GM12878 (cell line): ENCODE measurements at regions not wholly inside any gene's neighbourhood (a gene's known extent, or its start where the extent isn't known, plus 50 kb on each side); places are given as distances from the start of the nearest gene placed in this dataset.

Experiments used
- ATAC-seq: fragments of 200-7000 bp; cut with Tn5 transposase; 3 replicates; pipeline ENCODE4 v1.9.1; 2020; ENCODE audit warnings: mild to moderate bottlenecking, moderate library complexity
- BruUV-seq: library from RNA; stranded (reverse); fragments of 400-500 nt; replicated peaks from 2 replicates; lab custom pipeline; 2021; lab: Mats Ljungman, UMichigan
- CTCF ChIA-PET: fragments of 300-600 bp; sonication (Branson Sonifier 250); formaldehyde crosslinking; extraction: SDS; loops from one replicate; lab custom pipeline; 2021; ENCODE audit warnings: inconsistent platforms; lab: Yijun Ruan, JAX
- POLR2A ChIA-PET: fragments of 350-600 bp; formaldehyde crosslinking; extraction: SDS; loops from one replicate; lab custom pipeline; 2021; ENCODE audit warnings: inconsistent platforms; lab: Charles Lee
- RAD21 ChIA-PET: fragments of 300-600 bp; sonication (Branson Sonifier 250); formaldehyde crosslinking; loops from one replicate; lab custom pipeline; 2023; ENCODE audit warnings: antibody characterized with exemption; ENCODE audit not compliant: unreplicated experiment; lab: Charles Lee
- SMC1A ChIA-PET: fragments of 300-600 bp; sonication (Branson Sonifier 250); formaldehyde crosslinking; loops from one replicate; lab custom pipeline; 2023; ENCODE audit not compliant: unreplicated experiment, uncharacterized antibody; lab: Charles Lee
- DNase-seq: peaks from one replicate; pipeline ENCODE4 v3.0.0-alpha.2; 2011; ENCODE audit warnings: low read depth, low spot score
- FAIRE-seq: peaks from 3 replicates; lab custom pipeline; 2011; peaks lifted over from hg19 to GRCh38; lab: Jason Lieb, UNC
- H2AFZ ChIP-seq: 2 replicates; pipeline ENCODE4 v1.6.0; 2011; ENCODE audit warnings: low read depth, low read length, control low read depth; ENCODE audit not compliant: control insufficient read depth
- H3K27ac ChIP-seq: 2 replicates; pipeline ENCODE4 v1.5.1; 2011; ENCODE audit warnings: control low read depth; ENCODE audit not compliant: control insufficient read depth, insufficient read depth
- H3K27me3 ChIP-seq, 2 experiments: replicated peaks in 1 of 2; 2 replicates each; pipeline versions ENCODE4 v1.6.0 to v1.6.1; 2011; ENCODE audit warnings: low read length in 1 of 2; ENCODE audit not compliant: control insufficient read depth in 2 of 2, insufficient read depth in 2 of 2
- H3K36me3 ChIP-seq, 2 experiments: 2 replicates each; pipeline ENCODE4 v1.5.1; 2011; ENCODE audit warnings: low read length in 1 of 2; ENCODE audit not compliant: control insufficient read depth in 2 of 2, insufficient read depth in 2 of 2
- H3K4me1 ChIP-seq: 2 replicates; pipeline ENCODE4 v1.6.1; 2011; ENCODE audit warnings: mild to moderate bottlenecking, low read length, moderate library complexity, mixed read lengths; ENCODE audit not compliant: control insufficient read depth, insufficient read depth
- H3K4me2 ChIP-seq: 2 replicates; pipeline ENCODE4 v1.6.0; 2011; ENCODE audit warnings: control low read depth; ENCODE audit not compliant: control insufficient read depth, insufficient read depth
- H3K4me3 ChIP-seq: fragments of 200-600 bp; sonication (generic); 2 replicates; pipeline ENCODE4 v1.5.1; 2016
- H3K79me2 ChIP-seq: 2 replicates; pipeline ENCODE4 v1.6.0; 2011; ENCODE audit warnings: low read length; ENCODE audit not compliant: control insufficient read depth, insufficient read depth
- H3K9ac ChIP-seq: 2 replicates; pipeline ENCODE4 v1.8.0; 2011; ENCODE audit warnings: low read length, control low read depth, mixed read lengths; ENCODE audit not compliant: control insufficient read depth, insufficient read depth
- H3K9me3 ChIP-seq: replicated peaks from 3 replicates; pipeline ENCODE4 v1.5.1; 2011; ENCODE audit warnings: mild to moderate bottlenecking, low read length; ENCODE audit not compliant: control insufficient read depth, insufficient read depth
- H4K20me1 ChIP-seq: 2 replicates; pipeline ENCODE4 v1.6.0; 2011; ENCODE audit not compliant: control insufficient read depth, insufficient read depth
- BHLHE40 ChIP-seq, 2 experiments: fragments of 450-650 bp in 1 of 2; IDR thresholded peaks; 2 replicates each; pipeline ENCODE4 v1.6.1; 2011 to 2017; ENCODE audit warnings: low read depth in 2 of 2, borderline replicate concordance in 1 of 2, improper control_type of control experiment in 1 of 2, low read length in 1 of 2, mild to moderate bottlenecking in 1 of 2
- BMI1 ChIP-seq: fragments of 450-650 bp; IDR thresholded peaks from 2 replicates; pipeline ENCODE4 v1.6.1; 2016; ENCODE audit warnings: mild to moderate bottlenecking, moderate library complexity, borderline replicate concordance
- DPF2 ChIP-seq: fragments of 450-650 bp; IDR thresholded peaks from 2 replicates; pipeline ENCODE4 v1.6.1; 2017; ENCODE audit warnings: mild to moderate bottlenecking
- KLF5 ChIP-seq: fragments of 450-650 bp; IDR thresholded peaks from 2 replicates; pipeline ENCODE4 v1.6.1; 2014; ENCODE audit warnings: mild to moderate bottlenecking; ENCODE audit not compliant: partially characterized antibody
- MTA3 ChIP-seq: IDR thresholded peaks from 2 replicates; pipeline ENCODE4 v1.6.1; 2012; ENCODE audit warnings: low read length, inconsistent platforms, borderline replicate concordance
- NFYB ChIP-seq: IDR thresholded peaks from 2 replicates; pipeline ENCODE4 v1.6.1; 2011; ENCODE audit warnings: low read depth, mild to moderate bottlenecking, low read length, improper control_type of control experiment, moderate library complexity; ENCODE audit not compliant: insufficient read depth
- POLR2AphosphoS2 ChIP-seq: IDR thresholded peaks from 2 replicates; pipeline ENCODE4 v1.6.1; 2011; ENCODE audit warnings: low read depth, mild to moderate bottlenecking, low read length, improper control_type of control experiment, moderate library complexity
- RAD51 ChIP-seq: fragments of 450-650 bp; IDR thresholded peaks from 2 replicates; pipeline ENCODE4 v1.6.1; 2016; ENCODE audit warnings: moderate library complexity, mild to moderate bottlenecking, inconsistent platforms
- STAT1 ChIP-seq: fragments of 450-650 bp; conservative IDR thresholded peaks from 2 replicates; pipeline ENCODE4 v1.6.1; 2014; ENCODE audit warnings: antibody characterized with exemption, mild to moderate bottlenecking
- YY1 ChIP-seq: IDR thresholded peaks from 2 replicates; pipeline ENCODE4 v1.6.1; 2011; ENCODE audit warnings: low read depth, mild to moderate bottlenecking, low read length
- WGBS: methylation state at CpG from one replicate; pipeline ENCODE4 v1.1.6; 2016; ENCODE audit warnings: low lambda C conversion rate; ENCODE audit not compliant: insufficient replicate concordance, insufficient coverage; ENCODE audit errors: missing lambda C conversion rate; 5-methylcytosine and 5-hydroxymethylcytosine counted together
- in situ Hi-C: fragments of 300-500 bp; cut with MboI; formaldehyde crosslinking; loops from 9 replicates; pipeline ENCODE4 v1.14.3; 2018; ENCODE audit warnings: mixed read lengths
- intact Hi-C: fragments of 100-400 bp; cut with micrococcal nuclease; formaldehyde crosslinking; loops from one replicate; pipeline ENCODE4 v1.14.2; 2022; ENCODE audit not compliant: unreplicated experiment
- TF ChIP-seq, protein P1 (sequence below): IDR thresholded peaks from 2 replicates; pipeline ENCODE4 v1.6.1; 2012; ENCODE audit warnings: low read length, inconsistent platforms
- TF ChIP-seq, protein P2 (sequence below): IDR thresholded peaks from 2 replicates; pipeline ENCODE4 v1.6.1; 2011; ENCODE audit warnings: low read depth, mild to moderate bottlenecking, low read length, moderate library complexity, borderline replicate concordance; ENCODE audit errors: extremely low read depth
- TF ChIP-seq, protein P3 (sequence below): IDR thresholded peaks from 2 replicates; pipeline ENCODE4 v1.6.1; 2011; ENCODE audit warnings: borderline replicate concordance, low read depth, mild to moderate bottlenecking, moderate library complexity, mixed read lengths, low read length; ENCODE audit not compliant: insufficient read depth; ENCODE audit errors: extremely low read length
- TF ChIP-seq, protein P4 (sequence below): fragments of 450-650 bp; IDR thresholded peaks from 2 replicates; pipeline ENCODE4 v1.6.1; 2017; ENCODE audit warnings: borderline replicate concordance
- TF ChIP-seq, protein P5 (sequence below): fragments of 450-650 bp; IDR thresholded peaks from 2 replicates; pipeline ENCODE4 v1.6.1; 2017; ENCODE audit warnings: antibody characterized with exemption, mild to moderate bottlenecking, moderate library complexity
- TF ChIP-seq, protein P6 (sequence below): fragments of 450-650 bp; IDR thresholded peaks from 2 replicates; pipeline ENCODE4 v1.6.1; 2016; ENCODE audit warnings: mild to moderate bottlenecking

DNA sequence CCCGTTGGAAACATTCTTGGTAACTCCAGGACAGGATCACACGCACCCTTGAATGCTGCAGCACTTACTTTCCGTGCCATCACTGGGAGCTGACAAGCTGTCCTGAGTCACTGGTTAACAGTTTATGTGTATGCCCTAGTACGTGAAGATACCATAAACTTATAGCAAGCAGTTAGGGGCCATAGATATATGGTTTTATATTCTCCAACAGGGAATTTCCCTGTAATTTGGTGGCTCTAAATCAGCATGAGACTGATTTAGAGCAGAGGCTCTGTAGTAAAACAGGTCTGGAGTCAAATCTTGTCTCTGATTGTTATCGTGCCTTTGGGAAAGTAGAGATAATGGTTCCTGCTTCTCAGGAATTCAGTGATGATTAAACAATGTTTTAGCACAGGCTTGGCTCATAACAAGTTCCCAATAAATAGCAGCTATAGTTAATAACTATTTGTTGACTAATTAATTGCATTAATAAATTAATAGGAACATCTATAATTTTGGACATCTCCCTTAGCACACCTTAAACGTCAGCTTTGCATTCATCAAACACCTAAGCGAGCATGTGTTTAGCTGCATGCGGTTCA is 215.2 kb downstream of the VAPA start:
- RAD21 ChIA-PET: no interaction called here
- WGBS: 34% methylated on average over 8 of the region's 8 CpGs
- CTCF ChIA-PET: interaction anchor here (0.5 kb wide), 1 partner anchor 8 kb away, joined by 3 read pairs; no protein-coding TSS in a partner anchor
- Histone ChIP-seq H3K4me3 (no peak overlapping the region), H3K27ac (no peak overlapping the region), H3K9me3 (no peaks in the 10 kb centered on the region), H3K9ac (no peak overlapping the region), H2AFZ (no peak overlapping the region), H4K20me1 (no peaks in the 10 kb centered on the region), H3K4me1 (no peaks in the 10 kb centered on the region), H3K27me3 (peaks cover 7 to 17% of the 10 kb centered on the region in 2 experiments; a peak in 3 of 4 replicates), H3K36me3 (no peaks in the 10 kb centered on the region), H3K79me2 (no peaks in the 10 kb centered on the region), H3K4me2 (no peak overlapping the region)
- DNase-seq (no peak), FAIRE-seq (no peak), ATAC-seq (no peak)
- intact Hi-C loops: no loop called here
- POLR2A ChIA-PET: no interaction called here
- SMC1A ChIA-PET: interaction anchor here (1.0 kb wide), 1 partner anchor 30 kb away, joined by 3 read pairs; no protein-coding TSS in a partner anchor
- BruUV-seq: no TSS peak
- in situ Hi-C loops: no loop called here
- TF ChIP-seq, protein P1, sequence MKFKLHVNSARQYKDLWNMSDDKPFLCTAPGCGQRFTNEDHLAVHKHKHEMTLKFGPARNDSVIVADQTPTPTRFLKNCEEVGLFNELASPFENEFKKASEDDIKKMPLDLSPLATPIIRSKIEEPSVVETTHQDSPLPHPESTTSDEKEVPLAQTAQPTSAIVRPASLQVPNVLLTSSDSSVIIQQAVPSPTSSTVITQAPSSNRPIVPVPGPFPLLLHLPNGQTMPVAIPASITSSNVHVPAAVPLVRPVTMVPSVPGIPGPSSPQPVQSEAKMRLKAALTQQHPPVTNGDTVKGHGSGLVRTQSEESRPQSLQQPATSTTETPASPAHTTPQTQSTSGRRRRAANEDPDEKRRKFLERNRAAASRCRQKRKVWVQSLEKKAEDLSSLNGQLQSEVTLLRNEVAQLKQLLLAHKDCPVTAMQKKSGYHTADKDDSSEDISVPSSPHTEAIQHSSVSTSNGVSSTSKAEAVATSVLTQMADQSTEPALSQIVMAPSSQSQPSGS: no peak
- TF ChIP-seq BMI1 (no peak), POLR2AphosphoS2 (no peak), KLF5 (no peak), YY1 (no peak), MTA3 (no peak), NFYB (no peak), STAT1 (no peak), DPF2 (no peak), RAD51 (no peak), BHLHE40 (IDR thresholded peaks at IDR 0.05; ENCODE audit: borderline replicate concordance in 1 of 2, low read depth in 2 of 2, low read length in 1 of 2) (no peak)
- TF ChIP-seq, protein P2, sequence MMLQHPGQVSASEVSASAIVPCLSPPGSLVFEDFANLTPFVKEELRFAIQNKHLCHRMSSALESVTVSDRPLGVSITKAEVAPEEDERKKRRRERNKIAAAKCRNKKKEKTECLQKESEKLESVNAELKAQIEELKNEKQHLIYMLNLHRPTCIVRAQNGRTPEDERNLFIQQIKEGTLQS: no peak
- TF ChIP-seq, protein P3, sequence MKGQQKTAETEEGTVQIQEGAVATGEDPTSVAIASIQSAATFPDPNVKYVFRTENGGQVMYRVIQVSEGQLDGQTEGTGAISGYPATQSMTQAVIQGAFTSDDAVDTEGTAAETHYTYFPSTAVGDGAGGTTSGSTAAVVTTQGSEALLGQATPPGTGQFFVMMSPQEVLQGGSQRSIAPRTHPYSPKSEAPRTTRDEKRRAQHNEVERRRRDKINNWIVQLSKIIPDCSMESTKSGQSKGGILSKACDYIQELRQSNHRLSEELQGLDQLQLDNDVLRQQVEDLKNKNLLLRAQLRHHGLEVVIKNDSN: no peak
- TF ChIP-seq, protein P4, sequence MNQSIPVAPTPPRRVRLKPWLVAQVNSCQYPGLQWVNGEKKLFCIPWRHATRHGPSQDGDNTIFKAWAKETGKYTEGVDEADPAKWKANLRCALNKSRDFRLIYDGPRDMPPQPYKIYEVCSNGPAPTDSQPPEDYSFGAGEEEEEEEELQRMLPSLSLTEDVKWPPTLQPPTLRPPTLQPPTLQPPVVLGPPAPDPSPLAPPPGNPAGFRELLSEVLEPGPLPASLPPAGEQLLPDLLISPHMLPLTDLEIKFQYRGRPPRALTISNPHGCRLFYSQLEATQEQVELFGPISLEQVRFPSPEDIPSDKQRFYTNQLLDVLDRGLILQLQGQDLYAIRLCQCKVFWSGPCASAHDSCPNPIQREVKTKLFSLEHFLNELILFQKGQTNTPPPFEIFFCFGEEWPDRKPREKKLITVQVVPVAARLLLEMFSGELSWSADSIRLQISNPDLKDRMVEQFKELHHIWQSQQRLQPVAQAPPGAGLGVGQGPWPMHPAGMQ: no peak
- TF ChIP-seq, protein P5, sequence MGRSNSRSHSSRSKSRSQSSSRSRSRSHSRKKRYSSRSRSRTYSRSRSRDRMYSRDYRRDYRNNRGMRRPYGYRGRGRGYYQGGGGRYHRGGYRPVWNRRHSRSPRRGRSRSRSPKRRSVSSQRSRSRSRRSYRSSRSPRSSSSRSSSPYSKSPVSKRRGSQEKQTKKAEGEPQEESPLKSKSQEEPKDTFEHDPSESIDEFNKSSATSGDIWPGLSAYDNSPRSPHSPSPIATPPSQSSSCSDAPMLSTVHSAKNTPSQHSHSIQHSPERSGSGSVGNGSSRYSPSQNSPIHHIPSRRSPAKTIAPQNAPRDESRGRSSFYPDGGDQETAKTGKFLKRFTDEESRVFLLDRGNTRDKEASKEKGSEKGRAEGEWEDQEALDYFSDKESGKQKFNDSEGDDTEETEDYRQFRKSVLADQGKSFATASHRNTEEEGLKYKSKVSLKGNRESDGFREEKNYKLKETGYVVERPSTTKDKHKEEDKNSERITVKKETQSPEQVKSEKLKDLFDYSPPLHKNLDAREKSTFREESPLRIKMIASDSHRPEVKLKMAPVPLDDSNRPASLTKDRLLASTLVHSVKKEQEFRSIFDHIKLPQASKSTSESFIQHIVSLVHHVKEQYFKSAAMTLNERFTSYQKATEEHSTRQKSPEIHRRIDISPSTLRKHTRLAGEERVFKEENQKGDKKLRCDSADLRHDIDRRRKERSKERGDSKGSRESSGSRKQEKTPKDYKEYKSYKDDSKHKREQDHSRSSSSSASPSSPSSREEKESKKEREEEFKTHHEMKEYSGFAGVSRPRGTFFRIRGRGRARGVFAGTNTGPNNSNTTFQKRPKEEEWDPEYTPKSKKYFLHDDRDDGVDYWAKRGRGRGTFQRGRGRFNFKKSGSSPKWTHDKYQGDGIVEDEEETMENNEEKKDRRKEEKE: no peak
- TF ChIP-seq, protein P6, sequence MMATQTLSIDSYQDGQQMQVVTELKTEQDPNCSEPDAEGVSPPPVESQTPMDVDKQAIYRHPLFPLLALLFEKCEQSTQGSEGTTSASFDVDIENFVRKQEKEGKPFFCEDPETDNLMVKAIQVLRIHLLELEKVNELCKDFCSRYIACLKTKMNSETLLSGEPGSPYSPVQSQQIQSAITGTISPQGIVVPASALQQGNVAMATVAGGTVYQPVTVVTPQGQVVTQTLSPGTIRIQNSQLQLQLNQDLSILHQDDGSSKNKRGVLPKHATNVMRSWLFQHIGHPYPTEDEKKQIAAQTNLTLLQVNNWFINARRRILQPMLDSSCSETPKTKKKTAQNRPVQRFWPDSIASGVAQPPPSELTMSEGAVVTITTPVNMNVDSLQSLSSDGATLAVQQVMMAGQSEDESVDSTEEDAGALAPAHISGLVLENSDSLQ: no peak
